HG03135 (cell line): ENCODE measurements at regions not wholly inside any gene's neighbourhood (a gene's known extent, or its start where the extent isn't known, plus 50 kb on each side); places are given as distances from the start of the nearest gene placed in this dataset.

Experiments
- ATAC-seq: cut with Tn5 transposase; IDR thresholded peaks from one replicate; pipeline ENCODE4 v1.9.1; 2021; ENCODE audit warnings: mild to moderate bottlenecking, moderate library complexity; ENCODE audit not compliant: unreplicated experiment

DNA sequence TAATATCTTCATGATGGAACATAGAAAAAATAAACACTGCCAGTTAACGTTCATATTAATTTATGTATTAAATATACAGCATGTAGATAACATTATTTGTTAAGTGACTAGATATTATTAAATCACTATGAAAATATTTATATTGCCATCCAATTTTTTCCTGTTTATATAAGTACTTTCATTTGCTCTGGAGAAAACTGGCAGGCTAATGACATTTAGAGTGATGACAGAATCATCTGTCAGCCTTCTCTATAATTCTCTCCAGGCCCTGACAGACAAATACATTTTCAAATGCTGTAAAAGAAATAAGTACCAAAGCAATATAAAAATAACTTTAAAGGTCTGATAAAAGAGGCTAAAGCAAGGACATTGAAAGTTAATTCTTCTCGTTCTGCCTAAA is 2556.7 kb upstream of the PCDH20 start:
- ATAC-seq: no peak

DNA sequence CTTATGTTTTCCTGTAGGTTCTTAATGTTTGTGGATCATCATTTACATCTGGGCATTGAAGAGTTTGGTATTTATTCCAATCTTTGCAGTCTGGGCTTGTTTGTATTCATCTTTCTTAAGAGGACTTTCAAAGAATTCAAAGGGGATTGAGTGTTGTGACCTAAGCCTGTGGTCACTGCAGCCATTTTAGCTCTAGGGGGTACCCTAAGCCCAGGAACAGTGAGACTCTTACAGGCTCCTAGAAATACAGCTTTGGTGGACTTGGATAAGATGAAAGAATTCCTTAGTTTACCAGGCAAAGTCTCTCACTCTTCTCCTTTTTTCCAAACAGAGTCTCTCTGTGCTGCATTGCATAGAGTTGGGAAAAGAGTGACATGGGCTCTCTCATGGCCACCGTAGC is 2539.0 kb upstream of the PCDH20 start:
- ATAC-seq: no peak

DNA sequence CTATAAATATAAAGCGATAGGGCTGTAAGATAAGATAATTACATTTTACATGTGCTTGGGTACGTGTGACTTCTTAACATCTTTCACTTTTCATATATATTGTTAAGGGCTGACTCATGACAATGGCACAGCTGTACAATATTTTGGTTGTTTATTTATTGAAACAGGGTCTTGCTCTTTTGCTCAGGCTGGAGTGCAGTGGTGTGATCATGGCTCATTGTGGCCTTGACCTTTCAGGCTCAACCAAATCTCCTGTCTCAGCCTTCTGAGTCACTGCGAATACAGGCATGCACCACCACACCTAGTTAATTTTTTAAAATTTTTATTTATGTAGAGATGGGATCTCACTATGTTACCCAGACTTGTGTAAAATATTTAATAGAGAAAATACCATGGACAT is 2532.4 kb upstream of the PCDH20 start:
- ATAC-seq: no peak

DNA sequence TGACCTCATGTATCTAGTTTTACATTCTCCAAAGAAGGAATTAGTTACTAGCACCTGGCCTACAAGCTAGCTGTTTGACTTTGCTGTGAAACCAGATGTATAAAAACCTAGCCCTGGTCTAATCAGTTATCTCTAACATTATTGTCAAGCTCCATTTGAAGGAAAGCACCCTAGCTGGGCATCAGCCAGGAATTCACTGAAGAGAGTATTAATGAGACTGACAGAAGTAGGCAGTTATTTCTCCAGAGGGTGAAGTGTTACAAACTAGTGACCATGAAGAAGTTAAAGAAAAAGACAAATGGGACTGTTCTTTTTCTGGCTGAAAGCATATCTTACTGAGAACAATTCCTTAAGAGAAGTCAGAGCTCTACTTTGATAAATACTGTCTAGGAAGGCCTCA is 2529.3 kb upstream of the PCDH20 start:
- ATAC-seq: no peak

DNA sequence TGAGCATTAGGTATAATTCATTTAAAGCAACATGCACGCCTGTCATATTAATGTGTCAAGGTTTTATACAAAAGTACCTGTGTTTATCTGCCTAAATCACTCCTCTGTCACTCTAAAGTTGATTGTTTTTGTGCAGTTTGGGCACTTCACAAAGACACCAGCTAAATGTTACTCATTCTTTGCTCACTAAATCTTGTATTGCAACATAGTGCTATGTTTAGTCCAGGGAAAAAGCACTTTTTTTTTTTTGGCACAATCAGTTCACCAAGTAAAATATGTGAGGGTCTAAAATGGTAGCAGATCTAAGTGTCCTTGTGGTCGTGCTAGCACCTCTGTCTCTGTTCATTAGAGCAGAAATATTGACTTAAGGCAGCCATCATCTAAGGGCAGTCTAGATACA is 2526.7 kb upstream of the PCDH20 start:
- ATAC-seq: no peak

DNA sequence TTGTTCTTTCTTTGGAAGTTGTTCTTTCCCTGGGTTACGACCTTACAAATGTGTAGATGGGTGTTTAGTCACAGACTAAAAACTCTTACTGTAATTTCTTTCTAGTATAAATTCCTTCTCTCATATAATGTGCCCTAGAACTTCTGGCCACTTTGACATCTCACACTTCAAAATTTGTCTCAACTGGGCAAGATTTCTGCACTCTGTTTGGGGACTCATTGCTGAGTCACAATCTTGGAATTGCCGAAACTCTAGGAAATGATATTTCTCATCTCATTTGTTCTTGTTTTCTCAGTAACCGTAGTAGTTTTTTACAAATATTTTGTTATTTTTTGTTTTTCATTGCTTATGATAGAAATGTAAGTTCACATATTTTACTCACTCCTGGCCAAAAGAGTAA is 2523.2 kb upstream of the PCDH20 start:
- no peak for ATAC-seq

DNA sequence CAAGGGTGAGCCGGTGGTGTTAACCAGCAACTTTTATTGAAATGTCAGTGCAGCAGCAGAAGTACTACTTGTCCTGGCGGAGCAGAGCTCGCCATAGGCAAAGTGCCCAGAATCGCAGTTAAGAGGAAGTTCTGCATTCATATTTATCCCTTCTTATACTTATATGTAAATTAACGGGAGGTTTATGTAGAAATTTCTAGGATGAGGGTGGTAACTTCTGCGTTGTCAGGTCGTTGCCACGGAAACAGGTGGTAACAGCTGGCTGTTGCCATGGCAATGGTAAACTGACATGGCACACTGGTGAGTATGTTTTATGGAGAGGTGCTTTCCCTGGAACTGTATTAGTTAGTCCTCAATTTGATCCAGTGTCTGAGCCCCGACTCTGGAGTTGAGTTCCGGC is 2494.9 kb upstream of the PCDH20 start:
- ATAC-seq: no peak

DNA sequence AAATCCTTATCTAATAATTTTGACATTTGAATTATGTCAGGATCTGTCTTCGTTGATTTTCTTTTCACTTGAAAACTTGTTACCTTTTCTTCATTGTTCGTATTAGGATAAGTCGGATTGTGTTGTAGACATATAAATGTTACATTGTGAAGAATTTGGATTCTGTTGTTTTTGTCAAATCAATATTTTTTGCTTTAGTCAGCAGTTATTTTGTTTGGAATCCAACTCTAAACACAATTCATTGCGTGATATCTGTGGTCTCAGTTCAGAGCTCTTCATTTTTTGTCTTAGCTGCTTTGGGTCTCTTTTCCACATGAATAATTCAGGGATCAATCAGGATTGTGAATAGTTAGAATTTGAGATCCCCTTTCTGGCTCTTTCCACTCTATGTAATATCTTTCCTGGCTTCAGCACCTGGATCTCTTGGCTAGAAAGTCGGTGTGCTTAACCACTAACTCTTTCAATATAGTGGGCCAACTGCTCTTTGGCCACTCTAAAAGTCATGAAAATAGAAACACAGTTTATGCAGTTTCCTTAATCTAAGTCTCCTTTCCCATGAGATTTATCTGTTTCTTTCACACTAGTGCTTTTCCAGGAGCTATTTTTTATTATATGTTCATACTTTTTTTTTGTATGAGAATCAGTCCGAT is 2494.2 kb upstream of the PCDH20 start:
- no peak for ATAC-seq

DNA sequence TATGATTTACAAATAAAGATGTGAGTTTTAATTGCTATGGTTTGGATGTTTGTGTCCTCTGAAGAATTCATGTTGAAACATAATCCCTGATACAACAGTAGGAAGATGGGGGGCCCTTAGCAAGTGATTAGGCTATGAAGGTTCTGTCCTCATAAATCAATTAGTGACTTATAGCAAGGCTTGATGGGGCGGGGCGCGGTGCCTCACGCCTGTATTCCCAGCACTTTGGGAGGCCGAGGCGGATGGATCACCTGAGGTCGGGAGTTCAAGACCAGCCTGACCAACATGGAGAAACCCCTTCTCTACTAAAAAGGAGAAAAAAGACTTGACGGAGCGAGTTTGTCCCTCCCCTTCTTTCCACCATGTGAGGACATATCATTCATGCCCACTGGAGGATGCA is 2486.5 kb upstream of the PCDH20 start:
- no peak for ATAC-seq

DNA sequence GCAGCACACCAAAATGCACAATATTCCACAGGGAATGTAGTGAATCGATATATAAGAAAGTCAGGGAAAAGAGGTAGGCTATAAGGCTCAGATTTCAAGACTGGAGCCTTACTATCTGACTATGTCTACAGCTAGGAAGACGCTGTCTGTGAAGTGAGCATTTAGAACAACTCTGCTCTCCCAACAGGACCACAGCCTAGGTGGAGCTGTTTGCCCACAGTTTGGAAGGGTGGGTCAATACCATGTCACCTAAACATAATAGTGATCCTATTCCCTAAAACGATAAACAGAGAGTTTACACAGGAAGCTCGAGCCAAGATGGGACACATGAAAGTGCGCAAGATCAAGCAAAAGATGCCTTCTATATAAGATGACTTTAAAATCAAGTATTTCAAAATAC is 2486.0 kb upstream of the PCDH20 start:
- ATAC-seq: no peak

DNA sequence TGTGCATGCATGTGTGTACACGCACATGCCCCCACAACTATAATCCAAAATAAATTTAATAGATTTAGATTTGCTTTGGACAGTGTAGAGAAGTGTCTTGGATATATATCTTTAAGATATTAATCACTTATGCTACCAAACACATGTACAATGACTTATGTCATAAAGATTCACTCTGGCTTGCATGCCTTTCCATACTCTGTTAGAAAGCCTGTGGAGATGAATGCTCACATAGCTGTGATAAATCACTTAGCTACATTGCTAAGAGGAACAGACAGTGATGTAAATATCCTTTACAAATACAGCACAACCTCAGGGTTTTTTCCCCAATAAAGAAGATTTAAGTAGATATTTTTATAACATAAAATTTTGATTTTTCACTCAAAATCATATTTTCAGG is 2484.8 kb upstream of the PCDH20 start:
- ATAC-seq: no peak

DNA sequence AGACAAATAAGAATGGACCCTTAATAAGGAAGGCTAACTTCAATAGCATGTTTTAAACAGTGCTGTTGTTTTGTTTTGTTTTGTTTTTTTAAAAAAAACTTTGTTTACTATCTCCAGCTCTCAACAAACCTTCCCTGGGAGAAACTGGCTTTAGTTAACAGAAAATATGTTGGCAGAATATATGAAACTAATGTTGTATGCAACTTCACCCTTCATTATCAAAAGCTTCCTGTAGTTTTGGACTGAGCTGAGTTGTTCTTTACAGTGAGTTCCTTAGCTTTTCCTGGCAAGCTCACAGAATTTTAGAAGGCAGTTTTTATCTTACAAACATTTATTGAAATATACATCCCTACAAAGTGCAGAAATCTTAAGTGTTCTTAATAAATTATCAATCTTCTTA is 2480.7 kb upstream of the PCDH20 start:
- ATAC-seq: no peak

DNA sequence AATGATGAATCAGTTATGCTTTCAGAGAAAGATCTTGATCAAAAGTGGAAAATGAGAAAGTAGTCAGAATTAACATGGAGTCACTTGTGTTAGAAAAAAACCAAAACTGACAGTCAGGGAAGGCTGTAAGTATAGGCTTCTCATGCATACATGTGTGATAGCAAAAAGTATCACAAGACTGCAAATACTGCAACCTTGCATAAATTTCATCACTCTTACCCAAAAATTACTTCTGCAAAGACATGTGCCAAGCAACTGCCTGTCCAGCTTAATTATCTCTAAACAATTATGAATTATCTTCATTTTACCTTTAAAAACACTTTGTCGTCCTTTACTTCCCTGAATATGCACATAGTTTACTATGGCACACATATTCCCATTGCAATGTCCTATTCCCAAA is 2466.4 kb upstream of the PCDH20 start:
- ATAC-seq: no peak

DNA sequence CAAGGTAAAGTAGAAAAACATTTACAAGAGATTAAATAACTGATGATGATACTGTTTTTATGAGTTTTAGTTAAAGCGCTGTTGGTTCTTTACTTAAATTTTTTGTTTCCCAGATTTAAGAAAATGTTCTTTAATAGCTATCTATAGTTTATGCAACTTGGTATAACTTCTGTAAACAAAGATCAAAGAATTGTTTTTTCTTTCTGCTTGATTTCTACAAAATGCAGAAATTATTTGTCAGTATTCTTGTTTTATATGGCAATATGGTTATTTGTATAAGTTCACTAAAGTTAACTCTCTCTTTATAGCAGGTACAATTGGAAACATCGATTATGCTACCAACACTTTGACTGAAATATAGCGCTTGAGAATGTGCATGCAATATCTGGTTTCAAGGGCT is 2465.1 kb upstream of the PCDH20 start:
- ATAC-seq: no peak

DNA sequence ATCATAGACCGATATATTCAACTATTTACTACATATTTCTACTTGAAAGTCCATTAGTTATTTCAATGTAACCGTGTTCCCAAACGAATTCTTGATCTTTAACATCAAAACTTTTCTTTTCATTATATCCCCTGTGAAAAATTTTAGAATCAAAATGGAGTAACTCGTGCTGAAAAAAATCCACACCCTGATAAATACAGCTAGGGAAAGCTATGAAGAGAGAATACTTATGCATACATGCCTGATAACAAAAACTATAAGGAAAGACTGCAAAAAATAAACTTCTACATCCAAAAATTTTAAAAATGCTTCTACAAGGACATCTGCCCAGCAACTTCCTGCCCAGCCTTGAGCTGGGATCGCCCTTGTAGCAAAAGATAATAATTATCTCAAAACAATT is 2458.3 kb upstream of the PCDH20 start:
- ATAC-seq: no peak

DNA sequence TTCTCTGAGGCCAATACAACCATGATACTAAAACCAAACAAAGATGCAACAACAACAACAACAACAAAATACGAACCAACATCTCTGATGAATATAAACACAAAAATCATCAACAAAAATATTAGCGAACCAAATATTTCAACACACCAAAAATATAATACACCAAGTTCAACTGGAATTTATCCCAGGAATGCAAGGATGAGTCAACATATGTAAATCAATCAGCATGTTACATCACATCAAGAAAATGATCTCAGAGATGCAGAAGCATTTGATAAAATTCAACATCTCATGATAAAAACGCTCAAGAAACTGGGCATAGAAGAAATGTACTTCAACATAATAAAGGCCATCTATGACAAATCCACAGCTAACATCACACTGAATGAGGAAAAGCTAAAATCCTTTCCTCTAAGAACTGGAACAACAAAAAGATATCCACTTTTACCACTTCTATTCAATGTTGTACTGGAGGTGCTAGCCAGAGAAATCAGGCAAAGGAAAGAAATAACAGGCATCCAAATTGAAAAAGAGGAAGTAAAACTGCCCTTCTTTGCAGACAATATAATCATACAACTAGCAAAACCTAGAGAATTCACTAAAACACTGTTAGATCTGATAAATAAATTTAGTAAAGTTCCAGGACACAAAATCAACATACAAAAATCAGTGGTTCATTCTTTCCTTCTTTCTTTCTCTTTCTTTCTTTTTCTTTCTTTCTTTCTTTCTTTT is 2448.7 kb upstream of the PCDH20 start:
- no peak for ATAC-seq

DNA sequence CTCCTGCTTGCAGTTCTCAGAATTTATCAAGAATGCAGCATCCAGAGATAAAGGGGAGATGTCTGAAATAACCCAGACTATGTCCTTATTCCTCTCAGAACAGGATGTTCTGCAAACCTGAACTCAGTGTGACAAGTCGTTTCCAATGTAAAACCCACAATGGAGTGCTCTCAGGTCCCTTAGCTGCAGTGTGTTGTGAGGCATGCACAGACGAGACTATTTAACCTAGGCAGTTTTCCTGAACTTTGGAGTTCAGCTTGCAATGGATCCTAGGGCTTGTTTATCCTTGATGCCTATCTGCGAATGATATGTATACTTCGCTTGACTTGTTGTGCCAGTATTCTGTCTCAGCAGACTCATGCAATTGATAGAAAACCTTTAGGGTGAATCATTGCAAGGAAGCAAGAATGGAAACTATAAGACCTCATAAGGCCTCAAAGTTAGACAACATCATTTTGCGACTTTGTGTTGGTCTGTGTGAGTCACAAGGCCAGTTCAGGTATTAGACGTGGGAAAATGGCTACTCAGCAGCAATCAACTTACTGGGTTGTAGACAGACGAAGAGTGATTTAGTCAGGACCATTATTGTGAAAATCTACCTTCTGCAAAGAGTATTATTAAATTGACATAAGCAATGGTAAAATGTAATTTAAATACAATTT is 2439.9 kb upstream of the PCDH20 start:
- no peak for ATAC-seq

DNA sequence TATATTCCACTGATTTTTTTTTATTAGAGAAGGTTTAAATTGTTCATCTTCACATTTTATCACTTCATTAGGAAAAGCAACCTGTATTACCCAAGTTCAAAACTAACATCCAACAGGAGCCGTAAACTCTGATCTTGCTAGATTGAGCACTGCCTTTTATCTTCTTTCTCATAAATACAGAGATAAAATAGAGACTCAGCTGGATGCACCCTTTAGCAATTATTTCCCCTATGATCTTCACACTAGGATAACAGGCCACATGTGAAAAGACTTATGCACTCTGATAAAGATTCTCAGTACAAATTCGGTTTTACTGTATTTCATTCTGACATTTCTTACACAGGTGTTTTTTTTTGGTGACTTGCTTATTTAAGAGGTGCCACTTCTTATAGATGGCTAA is 2438.2 kb upstream of the PCDH20 start:
- no peak for ATAC-seq

DNA sequence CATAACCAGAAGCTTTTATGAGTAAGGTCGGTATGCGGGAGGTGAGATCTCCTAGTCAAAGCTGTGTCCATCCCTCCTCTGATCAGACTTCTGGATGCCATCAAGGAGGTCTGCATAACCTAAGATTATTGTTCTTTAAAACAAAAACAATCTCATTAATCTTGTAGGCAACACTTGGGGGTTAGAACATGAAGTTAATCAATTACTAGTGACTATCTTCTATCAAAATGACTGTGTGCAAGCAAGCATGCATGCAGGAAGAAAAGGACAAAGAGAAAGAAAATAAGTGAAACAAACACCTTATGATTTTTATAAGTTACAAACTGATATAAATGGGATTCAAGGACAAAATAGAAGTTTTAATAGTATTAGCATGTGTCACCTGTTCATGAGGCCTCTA is 2435.9 kb upstream of the PCDH20 start:
- ATAC-seq: no peak

DNA sequence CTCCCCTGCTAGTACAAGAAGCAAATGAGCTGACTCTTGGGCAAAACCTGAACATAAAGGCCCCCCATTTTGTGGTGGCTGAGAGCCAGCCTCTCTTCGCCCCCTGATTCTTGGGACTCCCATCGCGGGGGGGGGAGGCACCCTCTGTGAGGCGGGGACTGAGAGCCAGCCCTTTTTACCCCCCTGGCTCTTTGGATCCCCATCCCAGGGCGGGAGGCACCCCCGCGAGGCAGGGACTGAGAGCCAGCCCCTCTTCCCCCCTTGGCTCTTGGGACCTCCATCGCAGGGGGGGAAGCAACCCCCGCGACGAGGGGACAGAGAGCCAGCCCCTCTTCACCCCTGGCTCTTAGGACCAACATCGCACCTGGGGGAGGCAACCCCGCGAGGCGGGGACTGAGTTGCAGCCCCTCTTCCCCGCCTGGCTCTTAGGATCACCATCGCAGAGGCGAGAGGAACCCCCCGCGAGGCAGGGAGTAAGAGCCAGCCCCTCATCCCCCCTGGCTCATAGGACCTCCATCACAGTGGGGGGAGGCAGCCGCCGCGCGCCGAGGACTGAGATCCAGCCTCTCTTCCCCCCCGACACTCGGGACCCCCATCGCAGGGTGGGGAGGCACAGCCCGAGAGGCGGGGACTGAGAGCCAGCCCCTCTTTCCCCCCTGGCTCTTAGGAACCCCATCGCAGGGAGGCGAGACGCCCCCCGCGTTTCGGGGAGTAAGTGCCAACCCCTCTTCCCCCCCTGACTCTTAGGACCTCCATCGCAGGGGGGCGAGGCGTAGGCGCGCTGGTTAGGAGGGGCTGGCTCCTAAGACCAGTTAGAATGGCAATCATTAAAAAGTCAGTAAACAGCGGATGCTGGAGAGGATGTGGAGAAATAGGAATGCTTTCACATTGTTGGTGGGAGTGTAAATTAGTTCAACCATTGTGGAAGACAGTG is 2428.4 kb upstream of the PCDH20 start:
- no peak for ATAC-seq

DNA sequence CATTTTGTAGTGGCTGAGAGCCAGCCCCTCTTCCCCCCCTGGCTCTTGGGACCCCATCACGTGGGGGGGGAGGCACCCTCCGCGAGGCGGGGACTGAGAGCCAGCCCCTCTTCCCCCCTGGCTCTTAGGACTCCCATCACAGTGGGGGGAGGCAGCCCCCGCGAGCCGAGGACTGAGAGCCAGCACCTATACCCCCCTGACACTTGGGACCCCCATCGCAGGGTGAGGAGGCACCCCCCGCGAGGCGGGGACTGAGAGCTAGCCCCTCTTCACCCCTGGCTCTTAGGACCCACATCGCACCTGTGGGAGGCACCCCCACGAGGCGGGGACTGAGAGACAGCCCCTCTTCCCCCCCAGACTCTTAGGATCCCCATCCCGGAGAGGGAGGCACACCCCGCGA is 2426.5 kb upstream of the PCDH20 start:
- ATAC-seq: no peak
